ENCODE measurements at regions not wholly inside any gene's neighbourhood (a gene's known extent, or its start where the extent isn't known, plus 50 kb on each side); places are given as distances from the start of the nearest gene placed in this dataset.

DNA sequence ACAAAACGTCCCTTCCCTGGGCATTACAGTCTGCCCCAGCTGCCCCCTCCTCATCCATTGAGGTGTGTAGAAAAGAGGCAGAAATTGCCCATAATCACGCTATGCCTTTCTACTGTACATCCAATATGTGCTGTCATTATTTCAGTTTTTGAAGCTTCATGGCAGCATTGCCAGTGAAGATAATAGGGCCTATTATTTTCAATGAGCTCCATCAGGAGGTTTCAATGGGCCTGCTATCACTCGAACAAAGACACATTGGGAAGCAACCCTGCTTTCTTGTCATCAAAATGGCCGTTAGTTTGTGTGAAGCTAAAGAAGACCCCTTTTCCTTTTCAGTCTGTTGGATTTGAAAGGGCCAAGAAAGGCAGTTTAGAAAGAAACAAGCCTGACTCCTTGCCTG is 653.8 kb downstream of the NOVA1 start:
- DNase-seq = no peak

DNA sequence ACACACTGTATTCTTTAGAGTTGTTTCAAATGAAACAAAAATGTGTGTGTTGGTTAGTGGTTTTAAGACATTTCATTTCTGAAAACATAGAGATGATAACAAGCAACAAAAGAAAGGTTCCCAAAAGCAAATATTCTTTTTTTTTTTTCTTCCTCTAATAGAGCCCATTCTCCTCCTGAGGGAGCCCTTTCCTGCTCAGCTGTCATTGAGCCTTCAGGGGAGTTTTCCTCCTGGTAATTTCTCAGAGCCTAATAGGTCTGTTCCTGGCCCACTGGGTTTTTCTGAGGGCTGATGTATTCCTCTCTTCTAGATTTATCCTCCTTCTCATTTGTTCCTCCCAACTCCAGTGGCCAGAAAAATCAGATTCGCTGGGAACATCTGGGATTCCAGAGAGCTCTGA is 654.5 kb downstream of the NOVA1 start:
- no peak for DNase-seq

DNA sequence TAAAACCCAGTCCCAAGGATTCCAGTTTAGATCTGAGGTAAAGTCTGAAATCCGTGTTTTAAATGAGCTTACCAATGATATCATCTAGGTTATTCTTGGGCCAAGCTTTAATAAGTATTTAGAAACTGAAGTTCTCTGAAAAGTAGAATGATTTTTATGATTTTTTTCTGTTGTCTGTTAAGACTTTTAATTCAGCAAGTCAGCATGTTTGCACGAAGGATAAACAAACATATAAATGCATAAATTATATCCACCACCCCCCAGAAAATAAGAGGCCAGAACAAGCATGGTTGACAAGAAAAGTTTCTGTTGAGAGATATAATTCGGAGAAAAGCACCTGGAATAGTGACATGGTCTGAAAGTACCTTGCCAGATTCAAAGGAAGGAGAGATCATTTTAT is 655.7 kb downstream of the NOVA1 start:
- no peak for DNase-seq

DNA sequence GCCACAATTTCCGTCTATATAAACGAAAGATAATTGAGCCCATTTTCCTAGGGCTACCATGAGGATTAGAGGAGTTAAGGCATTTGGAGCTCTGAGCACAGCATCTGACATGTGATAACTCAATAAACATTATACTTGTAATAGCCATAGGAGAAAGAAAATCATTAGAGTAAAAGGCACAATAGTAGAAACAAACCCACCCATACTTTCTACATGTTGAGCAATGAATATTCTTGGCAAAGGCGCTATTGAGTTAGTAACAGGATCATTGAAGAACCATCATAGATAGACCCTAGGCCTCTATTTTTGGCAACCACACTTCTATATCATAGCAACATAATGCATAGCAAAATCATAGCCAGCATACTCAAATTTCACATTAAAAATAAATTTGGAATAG is 664.1 kb downstream of the NOVA1 start:
- DNase-seq = no peak

DNA sequence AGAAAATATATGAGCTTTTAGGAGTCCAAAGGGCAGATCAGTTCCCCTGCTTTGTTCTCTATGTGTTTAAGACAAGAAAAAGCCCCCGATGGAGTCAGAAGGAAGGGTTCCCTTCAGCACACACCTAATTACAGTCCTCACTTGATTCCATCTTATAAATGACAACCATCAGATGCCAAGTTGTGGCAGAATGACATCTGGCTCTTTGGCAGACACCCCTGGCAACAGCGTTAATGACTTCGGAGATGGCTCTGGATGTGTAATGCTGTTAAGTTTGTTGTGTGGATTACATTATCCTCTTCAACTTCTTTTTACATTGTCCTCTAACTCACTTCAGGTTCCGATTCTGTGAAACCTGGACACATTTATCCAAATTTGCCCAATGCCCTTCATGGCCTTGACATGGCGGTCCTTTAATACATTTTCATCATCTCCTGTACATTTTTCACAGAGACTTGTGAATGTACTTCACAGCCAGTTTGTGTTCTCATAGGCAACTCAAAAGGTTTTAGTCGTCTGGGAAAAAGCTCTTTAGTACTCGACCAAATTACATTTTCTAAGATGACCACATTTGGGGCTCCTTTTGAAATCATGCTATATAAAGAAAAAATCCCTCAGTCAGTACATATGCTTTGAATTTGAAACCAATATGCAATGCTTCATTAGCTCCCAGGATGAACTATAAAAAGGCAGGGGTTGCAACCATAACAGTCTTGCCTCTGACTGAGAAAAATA is 667.8 kb downstream of the NOVA1 start:
- DNase-seq = no peak

DNA sequence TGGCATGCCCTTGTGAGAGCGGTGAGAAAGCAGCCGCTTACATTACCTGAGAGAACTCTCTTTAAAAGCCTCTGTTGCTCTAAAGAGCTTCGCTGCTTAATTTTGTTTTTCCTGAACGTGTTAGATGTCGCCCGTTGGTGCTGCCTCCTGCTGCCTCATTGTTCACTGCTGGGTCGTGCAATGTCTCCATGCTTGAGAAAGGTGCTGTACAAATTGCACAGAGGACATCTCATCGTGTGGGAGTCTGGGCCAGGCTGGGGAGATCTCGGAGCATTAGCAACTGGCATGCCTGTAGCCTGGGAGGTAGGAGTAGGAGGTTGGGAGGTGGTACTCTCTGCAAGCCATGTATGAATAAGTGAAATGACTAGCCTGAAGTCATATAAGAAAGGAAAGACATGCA is 686.0 kb downstream of the NOVA1 start:
- DNase-seq = no peak

DNA sequence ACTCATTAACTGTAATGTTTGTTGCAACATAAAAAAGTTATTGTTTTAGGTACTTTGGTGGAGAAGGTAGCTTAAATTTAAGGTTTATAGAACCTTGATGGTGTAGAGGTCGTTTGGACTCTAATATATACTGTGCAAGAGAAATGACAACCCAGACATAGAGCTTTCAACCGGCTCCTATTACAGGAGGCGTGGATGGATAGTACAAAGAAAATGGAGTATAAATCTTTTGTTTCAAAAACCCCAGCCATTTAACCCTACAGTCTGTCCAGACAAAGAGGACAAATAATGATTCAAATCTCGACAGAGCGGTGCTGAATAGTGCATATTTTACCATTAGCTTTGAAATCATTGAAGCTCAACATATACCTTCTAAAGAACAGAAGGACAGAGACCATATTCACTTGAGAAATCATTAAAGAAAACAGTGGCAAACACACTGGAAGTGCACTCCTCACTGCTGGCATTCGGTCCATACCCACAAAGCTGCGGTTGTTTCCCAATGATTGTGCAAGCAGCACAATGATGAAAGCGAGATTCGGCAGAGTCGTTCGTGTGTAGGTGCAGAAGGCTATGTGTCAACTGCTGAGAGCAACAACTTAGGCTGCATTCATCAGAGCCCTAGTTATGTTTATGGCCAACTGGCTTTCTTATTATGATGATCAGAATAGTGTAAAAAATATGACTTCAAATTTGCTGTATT is 688.6 kb downstream of the NOVA1 start:
- DNase-seq = no peak

DNA sequence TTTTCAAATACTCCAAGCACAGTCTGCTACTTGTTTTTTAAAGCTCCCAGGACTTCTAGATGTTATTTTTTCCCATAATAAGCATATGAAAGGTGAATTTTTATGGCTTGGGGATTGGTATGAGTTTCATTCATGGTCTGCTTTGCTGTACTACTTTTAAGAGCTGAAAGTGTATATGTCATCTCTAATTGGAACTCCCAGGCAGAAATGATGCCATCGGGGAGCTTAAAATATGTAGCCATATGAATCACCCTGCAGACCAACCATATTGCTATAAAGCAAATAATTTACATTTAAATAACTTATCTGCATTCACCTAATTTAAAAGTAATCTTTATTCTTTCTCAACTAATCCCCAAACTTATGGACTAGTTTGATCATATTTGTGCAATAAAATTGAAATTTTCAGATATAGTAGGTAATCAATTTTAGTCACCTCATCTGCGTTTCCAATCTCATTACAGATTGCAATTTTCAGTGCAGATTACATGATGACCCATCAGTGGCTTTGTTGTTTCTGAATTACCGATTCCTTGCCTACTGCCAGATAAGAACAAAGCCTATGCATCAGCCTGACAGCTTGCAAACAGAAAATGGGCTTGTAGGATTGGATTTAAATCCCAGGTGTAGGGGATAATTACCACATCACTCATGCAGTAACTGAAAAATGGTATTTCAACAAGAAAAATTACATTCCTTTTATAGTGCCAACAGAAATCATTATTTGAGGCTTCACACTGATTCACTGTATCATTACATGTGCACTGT is 689.4 kb downstream of the NOVA1 start:
- DNase-seq = no peak

DNA sequence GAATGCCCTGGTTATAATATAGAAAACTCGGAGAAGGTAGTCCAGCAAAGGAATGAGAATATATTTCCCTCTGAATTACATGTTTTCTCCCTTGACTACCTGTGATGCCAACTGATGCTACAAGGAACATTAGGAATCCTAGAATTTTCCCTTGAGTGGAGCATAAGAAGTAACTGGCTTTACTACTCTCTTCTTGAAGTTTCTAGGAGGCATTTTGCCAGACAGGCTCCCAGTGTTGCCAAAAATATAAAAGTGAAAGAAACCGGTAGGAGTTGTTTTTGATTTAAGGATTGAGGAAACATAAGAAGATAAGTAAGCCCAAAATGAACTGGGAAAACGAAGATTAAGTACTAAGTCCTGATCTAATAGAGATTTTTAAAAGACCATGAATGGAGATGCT is 693.4 kb downstream of the NOVA1 start:
- no peak for DNase-seq

DNA sequence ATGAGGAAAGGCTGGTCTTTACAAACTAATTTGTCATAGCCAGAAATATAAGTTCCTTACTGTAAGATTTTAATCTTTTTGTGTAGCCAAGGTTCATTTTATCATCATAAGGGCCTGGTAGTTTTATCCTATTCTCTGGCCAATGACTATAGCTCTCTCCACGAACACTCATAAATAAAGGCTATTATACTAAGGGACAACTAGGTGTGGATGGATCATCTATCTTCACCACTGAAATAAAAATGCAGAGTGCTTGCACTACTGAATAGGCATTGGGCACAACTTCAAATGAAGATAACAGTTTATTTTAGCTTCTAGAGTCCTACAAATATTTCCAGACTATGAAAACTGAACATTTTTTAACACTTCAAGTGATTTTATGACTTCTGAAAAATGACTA is 698.6 kb downstream of the NOVA1 start:
- no peak for DNase-seq

DNA sequence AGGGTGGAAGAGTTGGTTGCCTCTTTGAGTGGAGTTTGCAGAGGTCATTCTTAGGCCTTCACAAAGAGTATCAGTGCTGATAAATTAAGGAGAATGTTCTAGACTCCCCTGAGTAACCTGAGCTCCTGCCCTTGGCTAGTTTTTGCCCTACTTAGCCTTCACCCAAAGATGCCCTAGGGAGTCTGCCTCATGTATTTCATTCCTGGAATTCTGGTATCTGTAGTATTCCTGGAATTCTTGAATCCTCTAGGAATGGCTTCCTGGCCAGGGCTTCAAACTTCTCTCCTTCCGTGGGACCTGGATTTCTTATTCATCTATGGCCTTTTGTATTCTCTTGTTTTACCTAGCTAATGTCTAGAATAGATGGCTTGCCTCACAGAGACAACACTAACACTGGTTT is 701.1 kb downstream of the NOVA1 start:
- DNase-seq = no peak

DNA sequence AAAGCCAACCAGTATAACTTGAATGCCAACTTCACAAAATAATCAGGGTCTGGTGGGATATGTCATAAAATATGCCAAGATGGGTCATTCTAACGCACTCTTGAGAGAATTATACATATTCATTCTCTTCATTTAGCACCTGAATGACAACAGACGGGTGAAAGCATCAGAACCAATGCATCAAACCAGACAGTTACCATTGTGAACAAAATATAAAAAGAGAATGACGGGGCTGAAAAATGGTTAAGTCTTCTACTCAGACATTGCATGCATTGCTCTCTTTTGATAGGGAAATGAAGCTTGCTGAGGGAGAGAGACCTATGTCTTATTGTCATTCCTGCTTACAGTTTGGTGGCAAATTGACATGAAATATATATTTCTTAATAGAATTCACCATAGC is 702.1 kb downstream of the NOVA1 start:
- DNase-seq = no peak

DNA sequence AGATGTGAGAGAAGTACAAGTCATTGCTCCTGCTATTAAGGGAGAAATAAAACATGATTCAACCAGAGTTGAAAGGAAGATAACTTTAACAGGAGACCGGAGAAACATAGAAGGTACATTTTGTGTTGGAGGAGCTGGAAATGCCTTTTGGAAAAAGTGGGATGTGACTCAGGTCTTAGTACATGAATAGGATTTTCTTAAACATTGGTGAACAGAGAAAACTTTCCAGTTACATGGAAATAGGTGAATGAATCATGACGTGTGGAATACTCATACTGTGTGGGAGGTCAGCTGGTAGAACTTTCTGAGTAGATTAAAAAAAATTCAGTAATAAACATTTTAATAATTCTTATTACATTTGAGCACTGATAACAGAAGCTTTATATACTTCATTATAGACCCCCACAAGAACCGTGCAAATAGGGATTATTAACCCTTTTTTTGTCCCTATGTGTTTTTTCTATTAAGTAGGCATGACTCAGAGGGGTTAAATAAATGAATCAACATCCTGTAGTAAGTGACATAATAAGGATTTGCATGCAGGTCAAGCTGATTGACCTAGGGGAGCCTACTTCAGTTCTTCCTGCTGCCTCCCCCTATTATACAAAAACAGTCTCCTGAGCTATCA is 710.5 kb downstream of the NOVA1 start:
- DNase-seq = no peak

DNA sequence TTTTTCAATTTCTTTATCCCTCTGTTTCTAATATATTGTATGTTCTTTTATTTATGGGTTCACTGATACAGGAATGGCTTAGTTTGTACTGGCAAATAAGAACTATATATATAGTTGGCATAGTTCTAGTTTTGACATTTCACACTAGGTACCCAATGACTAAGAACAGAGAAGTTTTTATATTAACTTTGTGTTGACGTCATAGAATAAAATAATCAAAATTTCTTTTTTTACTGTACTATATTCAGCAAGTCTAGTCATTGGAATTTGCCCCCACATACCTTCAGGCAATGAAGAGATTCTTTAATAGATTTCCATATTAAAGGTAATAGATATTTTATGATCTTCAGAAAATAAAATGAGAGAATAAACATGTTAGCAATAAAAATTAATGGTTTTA is 713.2 kb downstream of the NOVA1 start:
- DNase-seq = no peak

DNA sequence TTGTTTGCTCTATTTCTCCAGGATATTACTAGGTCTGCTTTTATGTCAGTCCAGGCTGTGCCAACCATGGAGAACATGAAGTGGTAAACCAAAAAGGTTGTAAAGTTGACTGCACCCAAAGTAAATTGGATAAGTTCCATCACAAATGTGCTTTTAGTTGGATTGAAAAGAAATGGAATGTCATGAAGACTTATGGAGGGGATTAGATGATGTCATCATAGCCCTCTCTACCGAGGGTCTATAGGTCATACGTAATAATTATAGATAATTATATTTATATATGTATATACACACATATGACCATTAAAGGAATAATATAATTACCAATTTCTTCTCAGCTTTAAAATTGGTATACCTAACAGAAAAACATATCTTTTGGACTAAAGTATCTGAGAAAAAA is 714.9 kb downstream of the NOVA1 start:
- DNase-seq = no peak

DNA sequence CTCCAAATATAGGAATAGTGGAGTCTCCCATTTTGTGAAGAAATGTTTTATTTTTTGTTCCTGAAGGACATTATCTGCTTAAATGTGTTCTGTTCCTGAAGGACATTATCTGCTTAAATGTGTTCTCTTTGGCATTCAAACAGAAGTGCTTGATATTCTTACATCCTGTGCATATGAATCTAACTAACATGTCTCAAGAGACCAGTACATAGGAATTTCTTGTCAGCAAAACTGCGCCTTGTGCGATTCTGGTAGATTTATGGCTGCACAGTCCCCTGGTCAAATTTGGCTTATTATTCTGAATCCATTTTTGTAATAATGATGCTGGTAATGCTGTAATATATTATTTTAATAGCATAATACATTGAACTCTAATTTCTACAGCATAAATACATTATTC is 722.4 kb downstream of the NOVA1 start:
- no peak for DNase-seq

DNA sequence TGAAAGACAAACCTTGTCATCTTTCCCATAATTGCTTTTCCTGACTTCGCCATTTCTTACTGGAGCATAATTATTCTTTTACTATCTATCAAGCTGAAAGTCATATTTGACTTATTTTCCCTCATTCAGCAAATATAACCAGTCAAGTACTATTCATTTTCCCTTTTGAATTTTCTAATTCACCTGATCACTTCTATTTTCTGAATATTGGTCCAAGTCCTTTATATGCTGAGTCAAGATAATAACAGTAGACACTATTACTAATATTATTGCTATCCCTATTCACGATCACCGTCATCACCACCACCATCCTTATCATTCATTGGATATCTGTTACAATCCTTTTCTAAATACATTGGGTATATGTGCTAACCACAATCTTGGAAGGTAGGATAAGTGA is 728.0 kb downstream of the NOVA1 start:
- DNase-seq = no peak

DNA sequence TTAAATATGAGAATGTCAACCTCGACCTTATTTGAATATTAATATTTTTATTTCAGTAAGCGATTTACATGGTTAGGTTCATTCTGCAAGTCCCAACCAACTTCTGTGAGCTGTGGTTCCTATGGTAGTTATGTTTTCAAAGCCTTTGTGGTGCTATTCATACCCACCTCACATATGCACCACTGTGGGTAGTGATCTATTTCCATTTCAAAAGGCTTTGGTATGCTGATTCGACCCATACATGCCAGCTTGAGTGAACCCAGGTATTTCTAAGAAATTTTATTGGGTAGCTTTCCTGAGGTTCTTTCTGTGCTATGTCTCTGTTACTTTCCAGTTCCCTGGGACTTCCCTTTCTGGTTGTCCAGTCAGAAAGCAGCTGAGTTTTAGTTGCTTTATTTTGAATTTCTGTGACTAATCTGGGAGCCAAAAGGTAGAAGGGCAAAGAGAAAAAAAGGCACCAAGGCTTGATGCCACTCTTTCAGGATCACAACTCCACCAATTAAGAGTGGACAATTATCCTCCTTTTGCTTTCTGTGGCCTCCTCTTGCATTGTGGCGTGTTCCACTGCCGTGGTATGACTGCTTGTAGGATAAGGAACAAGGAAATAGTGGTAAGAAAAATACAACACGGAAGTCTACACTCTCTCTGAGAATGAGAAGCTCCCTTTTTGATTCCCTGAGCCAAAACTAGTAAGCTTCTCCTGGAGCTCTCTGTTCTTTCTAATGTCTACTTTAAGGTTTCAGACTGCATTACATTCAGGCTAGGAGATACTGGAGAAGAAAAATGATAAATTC is 729.1 kb downstream of the NOVA1 start:
- no peak for DNase-seq

DNA sequence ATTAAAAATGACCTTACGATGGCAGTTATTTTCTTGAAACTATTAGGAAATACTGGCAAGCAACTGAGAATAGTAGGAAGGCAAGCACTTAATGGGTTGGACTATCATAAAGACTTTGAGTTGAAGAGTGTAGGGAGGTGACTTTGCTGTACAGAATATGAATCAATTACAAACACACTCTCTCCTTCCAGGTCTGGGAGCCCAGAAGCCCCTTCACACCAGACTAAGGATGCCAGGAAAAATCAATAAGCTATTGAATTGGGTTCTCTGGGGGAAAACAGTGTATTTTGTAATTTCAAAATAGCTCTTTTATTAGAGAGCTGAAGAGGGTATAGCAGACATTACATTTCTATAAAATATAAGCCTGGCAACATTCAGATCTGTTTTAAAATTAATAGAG is 736.4 kb downstream of the NOVA1 start:
- DNase-seq = no peak

DNA sequence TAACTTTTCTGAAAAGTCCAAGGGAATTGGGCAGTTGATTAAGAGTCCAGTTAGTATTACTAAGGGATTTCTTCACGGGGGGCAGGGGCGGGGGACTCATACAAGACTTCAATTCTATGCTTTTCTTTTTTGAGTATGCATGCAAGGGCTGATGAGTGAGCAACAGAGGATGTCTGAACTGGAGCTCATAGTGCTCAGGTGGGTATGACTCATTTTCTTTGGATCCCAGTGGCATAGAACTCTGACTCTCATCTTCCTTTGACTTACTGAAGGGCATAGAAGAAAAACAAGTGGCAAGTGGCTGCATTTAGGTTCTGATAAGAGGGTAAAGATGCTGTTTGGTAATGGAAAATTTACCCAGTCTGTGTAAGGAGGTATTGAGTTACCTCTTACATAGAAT is 749.2 kb downstream of the NOVA1 start:
- no peak for DNase-seq

DNA sequence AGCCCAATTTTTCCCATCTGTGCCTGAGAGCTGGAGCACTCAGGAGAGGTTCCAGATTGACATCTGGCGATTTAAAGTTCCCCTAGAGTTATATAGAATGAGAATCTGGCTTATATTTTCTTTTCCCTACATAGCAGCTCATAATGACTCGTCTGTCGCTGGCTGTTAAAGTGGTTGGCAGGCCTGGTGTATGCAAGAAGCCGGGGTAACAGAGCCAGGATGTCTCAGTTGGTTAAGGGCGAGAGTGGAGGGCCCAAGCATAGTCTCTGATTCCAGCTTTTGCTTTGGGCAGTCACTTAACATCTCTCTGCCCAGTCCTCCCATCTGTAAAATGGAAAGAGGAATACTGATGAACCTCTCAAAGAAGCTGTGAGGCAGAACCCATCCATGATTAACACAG is 751.6 kb downstream of the NOVA1 start:
- DNase-seq = no peak

Data from HCEC 1CT (cell line).